ENCODE measurements at regions not wholly inside any gene's neighbourhood (a gene's known extent, or its start where the extent isn't known, plus 50 kb on each side); places are given as distances from the start of the nearest gene placed in this dataset.

DNA sequence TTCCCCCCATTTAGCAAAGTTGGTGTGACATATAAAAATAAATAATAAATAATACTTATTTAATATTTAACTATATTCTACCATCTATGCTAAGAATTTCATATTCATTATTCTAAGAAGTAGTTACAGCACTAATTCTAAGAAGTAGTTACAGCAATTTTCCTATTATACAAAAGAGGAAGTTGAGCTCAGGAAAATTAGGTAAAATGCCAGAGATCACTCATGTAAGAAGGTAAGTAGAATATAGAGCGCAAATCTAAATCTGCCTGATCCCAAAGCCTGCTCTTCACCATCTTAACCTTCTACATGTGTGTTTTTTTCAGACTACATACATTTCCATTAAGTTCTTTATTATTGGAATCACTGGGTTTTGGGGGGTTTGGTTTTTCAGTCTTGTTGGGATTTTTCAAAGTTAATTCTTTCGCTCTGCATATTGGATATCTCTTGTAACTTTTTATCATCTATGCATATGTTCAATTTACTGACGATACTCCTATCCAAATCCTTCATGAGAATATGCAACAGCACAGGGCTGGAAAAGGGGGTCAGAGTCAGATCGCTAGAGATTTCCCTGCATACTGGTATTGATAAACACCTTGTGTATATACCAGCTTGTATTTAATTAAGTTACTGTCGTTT is 852.1 kb downstream of the MAT2B start:
- TF ChIP-seq POLR2A (IDR thresholded peaks at IDR 0.05): no peak
- TF ChIP-seq, protein P1, sequence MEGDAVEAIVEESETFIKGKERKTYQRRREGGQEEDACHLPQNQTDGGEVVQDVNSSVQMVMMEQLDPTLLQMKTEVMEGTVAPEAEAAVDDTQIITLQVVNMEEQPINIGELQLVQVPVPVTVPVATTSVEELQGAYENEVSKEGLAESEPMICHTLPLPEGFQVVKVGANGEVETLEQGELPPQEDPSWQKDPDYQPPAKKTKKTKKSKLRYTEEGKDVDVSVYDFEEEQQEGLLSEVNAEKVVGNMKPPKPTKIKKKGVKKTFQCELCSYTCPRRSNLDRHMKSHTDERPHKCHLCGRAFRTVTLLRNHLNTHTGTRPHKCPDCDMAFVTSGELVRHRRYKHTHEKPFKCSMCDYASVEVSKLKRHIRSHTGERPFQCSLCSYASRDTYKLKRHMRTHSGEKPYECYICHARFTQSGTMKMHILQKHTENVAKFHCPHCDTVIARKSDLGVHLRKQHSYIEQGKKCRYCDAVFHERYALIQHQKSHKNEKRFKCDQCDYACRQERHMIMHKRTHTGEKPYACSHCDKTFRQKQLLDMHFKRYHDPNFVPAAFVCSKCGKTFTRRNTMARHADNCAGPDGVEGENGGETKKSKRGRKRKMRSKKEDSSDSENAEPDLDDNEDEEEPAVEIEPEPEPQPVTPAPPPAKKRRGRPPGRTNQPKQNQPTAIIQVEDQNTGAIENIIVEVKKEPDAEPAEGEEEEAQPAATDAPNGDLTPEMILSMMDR (IDR thresholded peaks at IDR 0.05): no peak
- Histone ChIP-seq H3K27me3 (no peaks in the 10 kb centered on the region), H3K4me1 (no peaks in the 10 kb centered on the region), H3K9me3 (no peaks in the 10 kb centered on the region), H3K36me3 (no peaks in the 10 kb centered on the region), H3K27ac (no peak overlapping the region), H3K4me3 (replicated peaks in 1 of 3) (no peak overlapping the region)
- DNase-seq: no peak
- WGBS, 2 donors: 87 to 95% methylated on average over 5 of the region's 5 CpGs
- intact Hi-C loops (cut with DNase I): no loop called here

DNA sequence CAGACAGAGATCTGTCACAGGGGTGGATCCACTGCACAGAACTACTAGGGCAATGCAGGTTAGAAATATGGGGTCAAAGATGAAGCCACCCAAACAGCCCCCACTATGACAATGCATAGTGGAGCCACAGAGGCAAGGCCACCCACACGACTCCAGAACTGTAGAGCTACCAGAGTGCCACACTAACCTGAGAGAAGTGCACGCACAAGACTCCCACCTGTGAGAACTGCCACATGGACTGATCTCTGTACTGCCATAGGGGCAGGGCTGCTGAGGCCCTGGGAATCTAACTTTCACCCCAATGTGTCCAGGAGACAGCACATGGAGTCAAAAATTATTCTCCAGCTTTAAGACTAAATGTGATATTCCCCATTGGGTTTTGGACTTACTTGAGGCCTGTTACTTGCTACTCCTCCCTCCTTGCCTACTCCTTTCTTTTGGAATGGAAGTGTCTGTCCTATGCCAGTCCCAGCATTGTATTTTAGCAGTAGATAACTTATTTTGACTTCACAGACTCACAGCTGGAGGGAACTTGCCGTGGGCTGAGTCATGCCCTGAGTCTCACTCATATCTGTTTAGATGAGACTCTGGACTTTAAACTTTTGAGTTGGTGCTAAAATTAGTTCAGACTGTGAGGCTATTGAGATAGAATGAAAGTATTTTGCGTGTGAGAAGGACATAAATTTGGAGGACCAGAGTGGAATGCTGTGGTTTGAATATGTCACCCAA is 853.3 kb downstream of the MAT2B start:
- 88 to 89% methylated on average over 4 of the region's 4 CpGs for WGBS, 2 donors
- intact Hi-C loops (cut with DNase I): no loop called here
- Histone ChIP-seq H3K27me3 (no peaks in the 10 kb centered on the region), H3K36me3 (no peaks in the 10 kb centered on the region), H3K4me3 (replicated peaks in 1 of 3) (no peak overlapping the region), H3K4me1 (no peaks in the 10 kb centered on the region), H3K9me3 (no peaks in the 10 kb centered on the region), H3K27ac (no peak overlapping the region)
- DNase-seq: no peak
- TF ChIP-seq, protein P1 (IDR thresholded peaks at IDR 0.05): no peak
- no peak for TF ChIP-seq POLR2A (IDR thresholded peaks at IDR 0.05)

DNA sequence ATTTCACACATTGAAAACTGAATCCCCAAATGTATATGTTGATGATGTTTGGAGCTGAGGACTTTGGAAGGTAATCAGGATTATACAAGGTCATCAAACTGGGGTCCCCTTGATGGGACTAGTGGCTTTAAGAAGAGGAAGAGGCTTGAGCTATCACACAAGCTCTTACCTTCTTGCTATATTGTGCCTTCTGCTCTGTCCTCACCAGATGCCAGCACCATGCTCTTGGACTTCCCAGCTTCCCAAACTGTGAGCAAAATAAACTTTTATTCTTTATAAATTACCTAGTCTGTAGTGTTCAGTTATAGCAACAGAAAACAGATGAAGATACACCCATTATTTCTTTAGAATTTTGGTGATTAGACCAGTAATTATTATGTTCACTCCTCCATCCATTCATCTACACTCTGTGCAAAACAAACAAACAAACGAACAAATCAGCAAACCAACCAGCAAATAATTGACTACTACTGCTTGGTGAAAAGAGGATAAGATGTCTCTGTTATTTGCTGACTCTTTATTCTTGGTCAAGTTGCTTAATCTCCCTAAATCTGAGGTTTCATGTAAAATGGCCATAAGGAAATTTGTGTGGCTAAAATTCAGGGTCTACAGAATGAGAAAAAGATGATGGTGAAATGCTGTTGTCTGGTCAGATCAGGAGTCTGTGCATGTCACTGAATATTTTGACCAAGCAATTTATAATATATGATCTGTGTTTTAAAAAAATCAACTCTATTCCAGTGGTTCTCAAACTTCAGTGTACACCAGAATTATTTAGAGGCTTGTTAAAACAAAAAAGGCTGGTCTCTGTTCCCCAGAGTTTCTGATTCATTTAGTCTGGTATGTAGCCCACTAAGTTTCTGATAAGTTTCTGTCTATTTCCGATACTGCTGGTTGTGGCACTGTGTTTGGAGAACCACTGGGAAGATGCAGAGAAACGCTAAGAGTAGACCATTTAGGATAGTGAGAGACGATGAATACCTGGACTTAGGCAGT is 854.1 kb downstream of the MAT2B start:
- no peaks in the 10 kb centered on the region for H3K4me1 ChIP-seq
- WGBS, 2 donors: 82 to 94% methylated on average over 4 of the region's 4 CpGs
- no peak overlapping the region for H3K27ac ChIP-seq
- no peak for TF ChIP-seq POLR2A (IDR thresholded peaks at IDR 0.05)
- TF ChIP-seq, protein P1 (IDR thresholded peaks at IDR 0.05): no peak
- no peak overlapping the region for H3K4me3 ChIP-seq (replicated peaks in 1 of 3)
- no peaks in the 10 kb centered on the region for H3K9me3 ChIP-seq
- no peak for DNase-seq
- intact Hi-C loops (cut with DNase I): no loop called here
- H3K27me3 ChIP-seq: no peaks in the 10 kb centered on the region
- no peaks in the 10 kb centered on the region for H3K36me3 ChIP-seq

DNA sequence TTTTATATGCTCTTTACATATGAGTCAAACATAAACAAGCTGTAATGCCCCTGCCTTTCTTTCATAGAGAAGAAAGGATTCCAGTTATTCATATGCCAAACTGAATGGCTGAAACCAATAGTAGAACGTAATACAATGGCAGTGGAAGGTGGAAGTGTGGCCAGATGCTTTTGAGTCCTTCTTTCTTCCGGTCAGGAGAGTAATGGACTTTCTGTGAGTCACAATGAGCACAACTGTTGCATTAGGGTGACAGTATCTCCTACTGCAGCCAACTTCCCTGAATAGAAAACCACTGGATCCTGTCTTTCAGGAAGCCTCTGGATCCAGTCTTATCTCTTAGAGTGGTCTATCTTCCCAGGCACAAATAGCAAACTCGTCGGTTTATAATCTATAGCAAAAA is 855.2 kb downstream of the MAT2B start:
- H3K4me1 ChIP-seq: no peaks in the 10 kb centered on the region
- H3K27ac ChIP-seq: no peak overlapping the region
- H3K36me3 ChIP-seq: no peaks in the 10 kb centered on the region
- no peak for DNase-seq
- H3K27me3 ChIP-seq: no peaks in the 10 kb centered on the region
- intact Hi-C loops (cut with DNase I): no loop called here
- H3K9me3 ChIP-seq: no peaks in the 10 kb centered on the region
- TF ChIP-seq, protein P1 (IDR thresholded peaks at IDR 0.05): no peak
- no peak for TF ChIP-seq POLR2A (IDR thresholded peaks at IDR 0.05)
- 80 to 89% methylated on average over 4 of the region's 4 CpGs for WGBS, 2 donors
- H3K4me3 ChIP-seq (replicated peaks in 1 of 3): no peak overlapping the region

All from thyroid gland (tissue), 4 donors.